Adrenal gland (tissue), 5 donors: ENCODE measurements at regions not wholly inside any gene's neighbourhood (a gene's known extent, or its start where the extent isn't known, plus 50 kb on each side); places are given as distances from the start of the nearest gene placed in this dataset.

Experiments
- POLR2A ChIP-seq, 2 donors: fragments of 450-650 bp; IDR thresholded peaks; one replicate each; pipeline ENCODE4 v1.6.1; 2017; ENCODE audit warnings: antibody characterized with exemption in 2 of 2, mild to moderate bottlenecking in 2 of 2, moderate library complexity in 1 of 2
- TF ChIP-seq, protein P1 (sequence below), 6 experiments: fragments of 450-650 bp in 4 of 6; fragments of 200-600 bp in 2 of 6; sonication (generic) in 1 of 6; IDR thresholded peaks; 1 replicate in 5 of 6; 2 replicates in 1 of 6; pipeline versions ENCODE4 v1.5.1 to v1.8.0; 2016 to 2021; ENCODE audit warnings: antibody characterized with exemption in 6 of 6, mild to moderate bottlenecking in 2 of 6, moderate library complexity in 1 of 6
- donor health status: DM: no; HTN: no; CAD: no.

DNA sequence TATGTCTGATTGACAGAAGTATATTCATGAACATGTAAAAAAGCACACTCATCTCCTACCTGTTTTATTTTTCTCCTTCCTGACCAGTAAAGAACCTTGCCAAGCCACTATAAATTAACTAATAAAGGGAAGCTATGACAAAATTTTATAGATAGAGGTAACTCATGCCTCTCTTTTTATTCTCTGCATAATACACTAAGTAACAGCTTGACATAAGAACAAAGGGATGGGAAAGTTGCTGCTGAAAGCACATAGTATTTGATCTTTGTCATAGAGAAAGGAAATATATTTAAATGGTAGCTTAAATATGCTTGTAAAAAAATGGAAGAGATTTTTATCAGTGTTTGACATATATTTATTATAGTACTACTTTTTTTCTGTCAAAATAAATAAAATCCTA lies 1065.7 kb upstream of the CDH9 start:
- no peak for TF ChIP-seq POLR2A (IDR thresholded peaks at IDR 0.05)
- TF ChIP-seq, protein P1, sequence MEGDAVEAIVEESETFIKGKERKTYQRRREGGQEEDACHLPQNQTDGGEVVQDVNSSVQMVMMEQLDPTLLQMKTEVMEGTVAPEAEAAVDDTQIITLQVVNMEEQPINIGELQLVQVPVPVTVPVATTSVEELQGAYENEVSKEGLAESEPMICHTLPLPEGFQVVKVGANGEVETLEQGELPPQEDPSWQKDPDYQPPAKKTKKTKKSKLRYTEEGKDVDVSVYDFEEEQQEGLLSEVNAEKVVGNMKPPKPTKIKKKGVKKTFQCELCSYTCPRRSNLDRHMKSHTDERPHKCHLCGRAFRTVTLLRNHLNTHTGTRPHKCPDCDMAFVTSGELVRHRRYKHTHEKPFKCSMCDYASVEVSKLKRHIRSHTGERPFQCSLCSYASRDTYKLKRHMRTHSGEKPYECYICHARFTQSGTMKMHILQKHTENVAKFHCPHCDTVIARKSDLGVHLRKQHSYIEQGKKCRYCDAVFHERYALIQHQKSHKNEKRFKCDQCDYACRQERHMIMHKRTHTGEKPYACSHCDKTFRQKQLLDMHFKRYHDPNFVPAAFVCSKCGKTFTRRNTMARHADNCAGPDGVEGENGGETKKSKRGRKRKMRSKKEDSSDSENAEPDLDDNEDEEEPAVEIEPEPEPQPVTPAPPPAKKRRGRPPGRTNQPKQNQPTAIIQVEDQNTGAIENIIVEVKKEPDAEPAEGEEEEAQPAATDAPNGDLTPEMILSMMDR (IDR thresholded peaks at IDR 0.05): no peak
